ENCODE measurements at regions not wholly inside any gene's neighbourhood (a gene's known extent, or its start where the extent isn't known, plus 50 kb on each side); places are given as distances from the start of the nearest gene placed in this dataset.

DNA sequence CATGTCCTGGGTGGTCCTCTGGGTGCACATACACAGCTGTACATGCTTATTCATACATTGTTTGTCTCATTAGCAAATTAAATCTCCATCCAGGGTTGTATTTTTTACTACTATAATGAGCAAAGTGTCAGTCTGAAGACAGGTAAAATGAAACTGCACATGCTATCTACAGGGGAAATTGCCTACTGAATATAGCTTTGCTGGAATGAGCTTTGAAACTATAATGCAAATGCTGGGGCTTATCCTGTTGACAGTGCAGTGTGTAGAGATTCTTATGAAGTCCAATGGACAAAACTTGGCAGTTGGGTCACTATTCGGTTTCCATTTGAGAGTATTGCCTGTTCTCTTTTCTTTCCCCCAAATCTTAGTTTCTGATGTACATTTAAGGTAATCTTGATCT, 292.8 kb upstream of the LRP1B start:
- no peak overlapping the region for H3K56ac ChIP-seq (replicated peaks; ENCODE audit: insufficient read length, low read depth, low read length)
- no peak overlapping the region for H2BK120ac ChIP-seq (replicated peaks; ENCODE audit: low read depth, low read length)
- DNase-seq (ENCODE audit: low read depth in 1 of 2, low spot score in 2 of 2) (no peak), FAIRE-seq (no peak)
- H3K27ac ChIP-seq (ENCODE audit: low read depth, low read length) = no peak overlapping the region
- ChIA-PET POLR2A (ENCODE audit: partially characterized antibody) (no interaction called here), CTCF (ENCODE audit: partially characterized antibody) (no interaction called here)
- no peaks in the 10 kb centered on the region for H3K23me2 ChIP-seq (ENCODE audit: low read depth, low read length)
- H3K23ac ChIP-seq (ENCODE audit: insufficient read length) = no peak overlapping the region
- WGBS, 2 experiments (ENCODE audit: extremely low coverage in 1 of 2, insufficient coverage in 1 of 2, insufficient read length in 1 of 2, insufficient replicate concordance in 2 of 2, low coverage in 1 of 2, low lambda C conversion rate in 2 of 2, missing lambda C conversion rate in 1 of 2) = 100% methylated on average over 1 of the region's 1 CpG; no CpG with 5 or more reads in 1 of the 2 experiments
- H3K36me3 ChIP-seq (ENCODE audit: control insufficient read depth in 2 of 4, insufficient read depth in 4 of 4, low read length in 3 of 4) = no peaks in the 10 kb centered on the region
- H4K5ac ChIP-seq (ENCODE audit: insufficient read length, low read depth, low read length) = no peak overlapping the region
- no peak overlapping the region for H2BK12ac ChIP-seq (ENCODE audit: low read depth, low read length)
- no peak overlapping the region for H3K4me3 ChIP-seq (ENCODE audit: extremely low read depth in 1 of 4, insufficient read depth in 2 of 4, low read depth in 3 of 4, low read length in 4 of 4)
- H2BK15ac ChIP-seq (ENCODE audit: low read length) = no peak overlapping the region
- no peak overlapping the region for H3K18ac ChIP-seq (ENCODE audit: extremely low read depth, low read length)
- H3K79me2 ChIP-seq (ENCODE audit: control insufficient read depth in 1 of 2, insufficient read depth in 2 of 2, low read length in 2 of 2) = no peaks in the 10 kb centered on the region
- no peak overlapping the region for H2BK5ac ChIP-seq (ENCODE audit: low read depth, low read length)
- no peak overlapping the region for H4K91ac ChIP-seq (replicated peaks; ENCODE audit: insufficient read length, low read length)
- H2BK20ac ChIP-seq (ENCODE audit: low read length) = no peak overlapping the region
- no peaks in the 10 kb centered on the region for H3K4me1 ChIP-seq (replicated peaks in 1 of 4; ENCODE audit: control insufficient read depth in 3 of 4, insufficient read depth in 4 of 4, low read length in 3 of 4)
- H3K9me3 ChIP-seq (ENCODE audit: insufficient read depth in 2 of 2, low read depth in 1 of 2, low read length in 1 of 2) = no peaks in the 10 kb centered on the region
- H3K4me2 ChIP-seq (ENCODE audit: insufficient read depth in 1 of 2, low read depth in 2 of 2, low read length in 2 of 2) = no peak overlapping the region
- no peaks in the 10 kb centered on the region for H3K27me3 ChIP-seq (replicated peaks in 1 of 4; ENCODE audit: control insufficient read depth in 3 of 4, extremely low read depth in 1 of 4, insufficient read depth in 3 of 4, low read length in 3 of 4)
- H3K9ac ChIP-seq (replicated peaks in 1 of 4; ENCODE audit: extremely low read depth in 1 of 4, low read depth in 3 of 4, low read length in 3 of 4) = no peak overlapping the region
- TF ChIP-seq SRF (IDR thresholded peaks at IDR 0.05; ENCODE audit: low read depth, low read length) (no peak), CREB1 (IDR thresholded peaks at IDR 0.05) (no peak), RAD21 (IDR thresholded peaks at IDR 0.05 in 1 of 2, conservative IDR thresholded peaks at IDR 0.05 in 1 of 2; ENCODE audit: low read depth in 2 of 2, low read length in 2 of 2) (no peak), PHF8 (conservative IDR thresholded peaks at IDR 0.05; ENCODE audit: low read depth, low read length) (no peak), JUND (IDR thresholded peaks at IDR 0.05; ENCODE audit: low read length) (no peak)
- no peak overlapping the region for H2AFZ ChIP-seq (ENCODE audit: low read length)
- no peaks in the 10 kb centered on the region for H3K79me1 ChIP-seq (ENCODE audit: low read depth, low read length)
- no peak overlapping the region for H2AK5ac ChIP-seq (ENCODE audit: low read depth, low read length)
- H4K20me1 ChIP-seq (replicated peaks in 1 of 2; ENCODE audit: control insufficient read depth in 1 of 2, insufficient read depth in 2 of 2, low read length in 2 of 2) = no peaks in the 10 kb centered on the region
- H3K14ac ChIP-seq (ENCODE audit: insufficient read length) = no peak overlapping the region
- no peak overlapping the region for H3K4ac ChIP-seq (replicated peaks; ENCODE audit: insufficient read length, low read depth, low read length)
- no peak overlapping the region for H4K8ac ChIP-seq (ENCODE audit: extremely low read depth, insufficient read depth, low read length)

All from H1 (cell line).